HEK293 (cell line): ENCODE measurements at regions not wholly inside any gene's neighbourhood (a gene's known extent, or its start where the extent isn't known, plus 50 kb on each side); places are given as distances from the start of the nearest gene placed in this dataset.
A peak's percentile ranks its signal among the peaks of the same experiment; 100 is the strongest.

Experiments
- CTCF ChIA-PET: fragments of 350-600 bp; formaldehyde crosslinking; extraction: SDS; loops from one replicate; lab custom pipeline; 2021; ENCODE audit warnings: antibody characterized with exemption; lab: Yijun Ruan, JAX
- POLR2A ChIA-PET: fragments of 300-600 bp; formaldehyde crosslinking; extraction: SDS; loops from one replicate; lab custom pipeline; 2020; ENCODE audit warnings: antibody characterized with exemption, inconsistent platforms; lab: Yijun Ruan, JAX
- H3K27ac ChIP-seq: fragments of 200-500 bp; sonication (Bioruptor generic); 2 replicates; pipeline ENCODE4 v1.5.1; 2014; ENCODE audit warnings: low read depth, low read length, control low read depth, inconsistent platforms; ENCODE audit errors: extremely low read depth
- H3K36me3 ChIP-seq, 2 experiments: fragments of 200-500 bp in 1 of 2; sonication (Bioruptor generic) in 1 of 2; 1 replicate in 1 of 2; 2 replicates in 1 of 2; pipeline ENCODE4 v1.5.1; 2014 to 2017; ENCODE audit warnings: inconsistent platforms in 2 of 2, low read length in 2 of 2; ENCODE audit not compliant: control insufficient read depth in 2 of 2, insufficient read depth in 1 of 2
- H3K4me1 ChIP-seq: fragments of 200-500 bp; sonication (Bioruptor generic); 2 replicates; pipeline ENCODE4 v1.5.1; 2014; ENCODE audit warnings: mild to moderate bottlenecking, low read length, inconsistent platforms; ENCODE audit not compliant: control insufficient read depth, insufficient read depth
- H3K4me3 ChIP-seq: 2 replicates; pipeline ENCODE4 v1.5.1; 2011; ENCODE audit warnings: low read depth, mild to moderate bottlenecking, control low read depth, low read length, moderate library complexity
- H3K9me3 ChIP-seq: fragments of 200-500 bp; sonication (Bioruptor generic); 2 replicates; pipeline ENCODE4 v1.5.1; 2014; ENCODE audit warnings: low read depth, low read length, inconsistent platforms; ENCODE audit not compliant: control insufficient read depth, insufficient read depth
- GFI1B ChIP-seq: fragments of 450-650 bp; formaldehyde crosslinking; IDR thresholded peaks from 2 replicates; pipeline ENCODE4 v1.5.1; 2016; ENCODE audit warnings: missing biosample characterization, missing genetic modification characterization
- IKZF3 ChIP-seq: fragments of 450-650 bp; IDR thresholded peaks from 2 replicates; pipeline ENCODE4 v1.5.0; 2018; ENCODE audit warnings: missing biosample characterization, mild to moderate bottlenecking, missing genetic modification characterization, moderate library complexity
- INSM2 ChIP-seq: fragments of 450-650 bp; formaldehyde crosslinking; IDR thresholded peaks from 2 replicates; pipeline ENCODE4 v1.5.1; 2016; ENCODE audit warnings: missing biosample characterization, missing genetic modification characterization
- MYNN ChIP-seq: fragments of 450-650 bp; formaldehyde crosslinking; IDR thresholded peaks from 2 replicates; pipeline ENCODE4 v1.5.1; 2016; ENCODE audit warnings: missing biosample characterization, missing genetic modification characterization, borderline replicate concordance
- PRDM1 ChIP-seq: fragments of 450-650 bp; formaldehyde crosslinking; IDR thresholded peaks from 2 replicates; pipeline ENCODE4; 2016; ENCODE audit warnings: missing biosample characterization, missing genetic modification characterization
- PRDM10 ChIP-seq: fragments of 450-650 bp; formaldehyde crosslinking; IDR thresholded peaks from 2 replicates; pipeline ENCODE4 v1.5.1; 2016; ENCODE audit warnings: missing biosample characterization, missing genetic modification characterization
- REST ChIP-seq: fragments of 450-650 bp; formaldehyde crosslinking; IDR thresholded peaks from 2 replicates; pipeline ENCODE4 v1.5.1; 2016; ENCODE audit warnings: missing biosample characterization, missing genetic modification characterization
- SCRT2 ChIP-seq: fragments of 450-650 bp; formaldehyde crosslinking; IDR thresholded peaks from 2 replicates; pipeline ENCODE4 v1.5.1; 2016; ENCODE audit warnings: missing biosample characterization, missing genetic modification characterization
- ZBTB44 ChIP-seq: fragments of 450-650 bp; IDR thresholded peaks from 2 replicates; pipeline ENCODE4 v1.5.1; 2018; ENCODE audit warnings: missing biosample characterization, mild to moderate bottlenecking, missing genetic modification characterization
- ZNF112 ChIP-seq: fragments of 450-650 bp; formaldehyde crosslinking; IDR thresholded peaks from 2 replicates; pipeline ENCODE4 v1.5.0; 2017; ENCODE audit warnings: missing biosample characterization, missing genetic modification characterization
- ZNF138 ChIP-seq: fragments of 450-650 bp; formaldehyde crosslinking; IDR thresholded peaks from 2 replicates; pipeline ENCODE4 v1.5.1; 2016; ENCODE audit warnings: missing biosample characterization, missing genetic modification characterization, borderline replicate concordance
- ZNF157 ChIP-seq: fragments of 450-650 bp; formaldehyde crosslinking; IDR thresholded peaks from 2 replicates; pipeline ENCODE4 v1.5.1; 2016; ENCODE audit warnings: missing biosample characterization, missing genetic modification characterization
- ZNF175 ChIP-seq: fragments of 450-650 bp; formaldehyde crosslinking; IDR thresholded peaks from 2 replicates; pipeline ENCODE4 v1.5.1; 2016; ENCODE audit warnings: missing biosample characterization, missing genetic modification characterization
- ZNF292 ChIP-seq: fragments of 450-650 bp; formaldehyde crosslinking; IDR thresholded peaks from 2 replicates; pipeline ENCODE4 v1.5.1; 2016; ENCODE audit warnings: low read depth, missing biosample characterization, missing genetic modification characterization, borderline replicate concordance
- ZNF394 ChIP-seq: fragments of 450-650 bp; formaldehyde crosslinking; IDR thresholded peaks from 2 replicates; pipeline ENCODE4 v1.5.1; 2016; ENCODE audit warnings: missing biosample characterization, missing genetic modification characterization, mild to moderate bottlenecking, moderate library complexity, borderline replicate concordance
- ZNF416 ChIP-seq: fragments of 450-650 bp; formaldehyde crosslinking; IDR thresholded peaks from 2 replicates; pipeline ENCODE4 v1.5.1; 2016; ENCODE audit warnings: missing biosample characterization, missing genetic modification characterization
- ZNF501 ChIP-seq: fragments of 450-650 bp; formaldehyde crosslinking; IDR thresholded peaks from 2 replicates; pipeline ENCODE4 v1.5.1; 2016; ENCODE audit warnings: missing biosample characterization, missing genetic modification characterization
- ZNF510 ChIP-seq: fragments of 450-650 bp; formaldehyde crosslinking; IDR thresholded peaks from 2 replicates; pipeline ENCODE4 v1.5.1; 2018; ENCODE audit warnings: mild to moderate bottlenecking, missing genetic modification characterization, missing biosample characterization; ENCODE audit not compliant: insufficient replicate concordance
- ZNF561 ChIP-seq: fragments of 450-650 bp; IDR thresholded peaks from 2 replicates; pipeline ENCODE4 v1.5.1; 2018; ENCODE audit warnings: missing biosample characterization, missing genetic modification characterization, borderline replicate concordance
- ZNF585B ChIP-seq: fragments of 450-650 bp; formaldehyde crosslinking; IDR thresholded peaks from 2 replicates; pipeline ENCODE4 v1.5.1; 2016; ENCODE audit warnings: missing biosample characterization, missing genetic modification characterization
- ZNF600 ChIP-seq: fragments of 450-650 bp; formaldehyde crosslinking; IDR thresholded peaks from 2 replicates; pipeline ENCODE4 v1.5.1; 2016; ENCODE audit warnings: missing biosample characterization, missing genetic modification characterization
- ZSCAN4 ChIP-seq: fragments of 450-650 bp; formaldehyde crosslinking; IDR thresholded peaks from 2 replicates; pipeline ENCODE4 v1.5.1; 2017; ENCODE audit warnings: missing biosample characterization, missing genetic modification characterization
- TF ChIP-seq, protein P1 (sequence below): fragments of 450-650 bp; formaldehyde crosslinking; IDR thresholded peaks from 2 replicates; pipeline ENCODE4 v1.5.1; 2016; ENCODE audit warnings: missing biosample characterization, missing genetic modification characterization

- no peak for TF ChIP-seq ZNF416 (tag by site-specific recombination)
- no peak for TF ChIP-seq ZNF112
- TF ChIP-seq ZNF138, result no peak
- TF ChIP-seq ZNF175 (tag by site-specific recombination), result no peak
- TF ChIP-seq ZNF585B (tag by site-specific recombination), result no peak
- TF ChIP-seq ZNF561 (tag by site-specific recombination), result no peak
- no peak for TF ChIP-seq ZNF600
- TF ChIP-seq GFI1B (tag by site-specific recombination), result 0 out of 2 replicates have a peak, but pooled peaks have one; percentile 14
- no peak for TF ChIP-seq ZNF510 (tag by site-specific recombination)
- no peak for TF ChIP-seq MYNN (tag by site-specific recombination)
- TF ChIP-seq ZNF292, result no peak
- TF ChIP-seq INSM2 (tag by site-specific recombination), result no peak
- TF ChIP-seq REST (tag by site-specific recombination), result no peak
- peak; percentile 72 for TF ChIP-seq SCRT2
- no peak for TF ChIP-seq ZNF501 (tag by site-specific recombination)
- no peak for TF ChIP-seq ZNF157 (tag by site-specific recombination)
- no peak for TF ChIP-seq ZNF394
- TF ChIP-seq ZSCAN4, result no peak
- peak; percentile 72 for TF ChIP-seq IKZF3
Observed at GRCh38 chr20:51959066-51959542, 156.8 kb upstream of the SALL4 start (continued).

DNA sequence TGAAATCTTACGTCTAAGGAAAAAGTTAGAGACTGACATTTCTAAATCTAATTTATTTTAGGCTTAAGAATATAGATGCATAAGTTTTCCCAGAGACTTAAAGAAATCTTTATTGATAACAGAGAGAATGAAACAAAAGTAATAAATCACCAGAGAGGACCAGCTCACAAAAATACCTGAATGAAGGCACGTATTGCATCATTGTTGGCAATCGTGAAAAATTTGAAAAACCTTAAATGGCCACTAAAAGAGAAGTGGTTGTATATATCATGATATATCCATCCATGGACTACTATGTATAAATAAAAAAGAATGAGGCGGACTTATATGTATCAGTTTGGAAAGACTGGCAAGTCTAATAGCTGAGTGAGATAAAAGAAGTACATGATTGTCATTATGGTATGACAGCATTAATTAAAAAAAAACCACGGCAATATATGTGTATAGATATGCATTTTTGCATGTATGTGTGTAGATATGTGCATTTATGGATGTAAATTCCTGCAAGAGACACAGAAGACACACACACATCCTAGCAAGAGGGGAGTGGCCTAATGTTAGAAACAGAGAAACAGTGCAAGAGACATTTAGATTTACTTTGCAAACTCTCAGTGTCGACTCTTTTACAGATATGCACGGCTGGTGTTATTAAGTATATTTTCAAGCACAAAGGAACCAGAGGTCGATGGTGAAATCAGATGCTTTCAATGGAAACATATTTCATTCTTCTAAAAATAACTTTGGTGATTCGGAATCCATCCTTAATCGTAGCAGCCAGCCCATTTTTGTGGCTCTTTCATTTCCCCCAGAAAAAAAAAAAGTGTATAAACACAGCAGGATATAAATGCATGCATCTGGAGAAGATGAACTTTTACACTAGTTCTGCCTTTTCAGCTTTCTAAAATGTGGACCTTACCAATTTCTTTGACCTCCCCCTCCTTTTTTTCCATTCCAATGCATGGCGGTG, 156.1 kb upstream of the SALL4 start:
- Histone ChIP-seq H3K4me1 (peaks cover 32% of the 10 kb centered on the region), H3K4me3 (no peak overlapping the region), H3K27ac (peak overlapping the region; percentile 14; the same call in 1 of the 2 replicates), H3K36me3 (no peaks in the 10 kb centered on the region), H3K9me3 (no peaks in the 10 kb centered on the region)
- CTCF ChIA-PET, result interaction anchor here (0.6 kb wide), 2 partner anchors 9 to 212 kb away, joined by 3 to 4 read pairs; no protein-coding TSS in a partner anchor
- POLR2A ChIA-PET, result no interaction called here
- peak; percentile 15; the same call in 1 of the 2 replicates for TF ChIP-seq PRDM1 (tag by site-specific recombination)
- TF ChIP-seq PRDM10 (tag by site-specific recombination), result peak; percentile 82
- TF ChIP-seq, protein P1, sequence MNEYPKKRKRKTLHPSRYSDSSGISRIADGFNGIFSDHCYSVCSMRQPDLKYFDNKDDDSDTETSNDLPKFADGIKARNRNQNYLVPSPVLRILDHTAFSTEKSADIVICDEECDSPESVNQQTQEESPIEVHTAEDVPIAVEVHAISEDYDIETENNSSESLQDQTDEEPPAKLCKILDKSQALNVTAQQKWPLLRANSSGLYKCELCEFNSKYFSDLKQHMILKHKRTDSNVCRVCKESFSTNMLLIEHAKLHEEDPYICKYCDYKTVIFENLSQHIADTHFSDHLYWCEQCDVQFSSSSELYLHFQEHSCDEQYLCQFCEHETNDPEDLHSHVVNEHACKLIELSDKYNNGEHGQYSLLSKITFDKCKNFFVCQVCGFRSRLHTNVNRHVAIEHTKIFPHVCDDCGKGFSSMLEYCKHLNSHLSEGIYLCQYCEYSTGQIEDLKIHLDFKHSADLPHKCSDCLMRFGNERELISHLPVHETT (tag by site-specific recombination), result no peak
- TF ChIP-seq ZBTB44 (tag by site-specific recombination), result peak; percentile 72
- no peak for TF ChIP-seq MYNN (tag by site-specific recombination)
